B cell (primary cell): ENCODE measurements at regions not wholly inside any gene's neighbourhood (a gene's known extent, or its start where the extent isn't known, plus 50 kb on each side); places are given as distances from the start of the nearest gene placed in this dataset.

Source experiments
- ATAC-seq: fragments of 200-7000 bp; cut with Tn5 transposase; one replicate; pipeline ENCODE4 v1.10.0; 2021; ENCODE audit warnings: low read depth, mild to moderate bottlenecking, moderate number of reproducible peaks, moderate library complexity
- CTCF ChIA-PET: fragments of 350-600 bp; sonication (Branson Sonifier 250); formaldehyde crosslinking; loops from one replicate; lab custom pipeline; 2021; ENCODE audit warnings: antibody characterized with exemption, inconsistent platforms; lab: Charles Lee
- POLR2A ChIA-PET: fragments of 350-600 bp; sonication (Branson Sonifier 250); formaldehyde crosslinking; loops from one replicate; lab custom pipeline; 2021; ENCODE audit warnings: antibody characterized with exemption; lab: Charles Lee
- DNase-seq: peaks from one replicate; pipeline ENCODE4 v3.0.0; 2013
- H2AFZ ChIP-seq: 2 replicates; pipeline ENCODE4 v1.6.1; 2012; ENCODE audit warnings: mild to moderate bottlenecking, low read depth, low read length; ENCODE audit not compliant: insufficient read depth, poor library complexity, severe bottlenecking
- H3K27ac ChIP-seq, 2 donors: 1 replicate in 1 of 2; 2 replicates in 1 of 2; pipeline ENCODE4 v1.5.1; 2012 to 2013; ENCODE audit warnings: low read length in 2 of 2, mild to moderate bottlenecking in 2 of 2, moderate library complexity in 1 of 2
- H3K27me3 ChIP-seq, 4 experiments: fragments of 200-600 bp in 1 of 4; sonication (generic) in 1 of 4; replicated peaks in 1 of 4; 1 replicate in 2 of 4; 2 replicates in 2 of 4; pipeline versions ENCODE4 v1.6.1 to v1.7.0; 2013 to 2016; ENCODE audit warnings: low read length in 3 of 4, mild to moderate bottlenecking in 2 of 4, mixed read lengths in 1 of 4, moderate library complexity in 1 of 4; ENCODE audit not compliant: insufficient read depth in 4 of 4, control insufficient read depth in 3 of 4; ENCODE audit errors: control extremely low read depth in 1 of 4
- H3K36me3 ChIP-seq, 2 experiments: replicated peaks in 1 of 2; 1 replicate in 1 of 2; 2 replicates in 1 of 2; pipeline versions ENCODE4 v1.6.1 to v1.7.1; 2013; ENCODE audit warnings: low read length in 1 of 2; ENCODE audit not compliant: insufficient read depth in 2 of 2, control insufficient read depth in 1 of 2; ENCODE audit errors: control extremely low read depth in 1 of 2, extremely low read depth in 1 of 2
- H3K4me1 ChIP-seq, 2 donors: fragments of 200-600 bp in 1 of 2; sonication (generic) in 1 of 2; 1 replicate in 1 of 2; 2 replicates in 1 of 2; pipeline versions ENCODE4 v1.5.1 to v1.6.1; 2013 to 2017; ENCODE audit warnings: low read length in 2 of 2; ENCODE audit not compliant: control insufficient read depth in 2 of 2, insufficient read depth in 2 of 2
- H3K4me2 ChIP-seq: replicated peaks from 2 replicates; pipeline ENCODE3; 2012; ENCODE audit warnings: mild to moderate bottlenecking, low read depth, low read length; ENCODE audit not compliant: poor library complexity, severe bottlenecking
- H3K4me3 ChIP-seq, 5 experiments: fragments of 200-600 bp in 1 of 5; sonication (generic) in 1 of 5; 1 replicate in 3 of 5; 2 replicates in 2 of 5; pipeline versions ENCODE4 v1.5.1 to v1.7.0; 2011 to 2016; ENCODE audit warnings: low read length in 4 of 5, mild to moderate bottlenecking in 4 of 5, low read depth in 2 of 5, control low read depth in 1 of 5, moderate library complexity in 1 of 5; ENCODE audit not compliant: insufficient read depth in 1 of 5; ENCODE audit errors: control extremely low read depth in 1 of 5, extremely low read depth in 1 of 5
- H3K79me2 ChIP-seq: fragments of 200-600 bp; sonication (generic); one replicate; pipeline ENCODE4 v1.6.0; 2016; ENCODE audit warnings: low read length; ENCODE audit not compliant: control insufficient read depth, insufficient read depth
- H3K9ac ChIP-seq: fragments of 200-600 bp; sonication (generic); 2 replicates; pipeline ENCODE4 v1.6.1; 2017; ENCODE audit warnings: mild to moderate bottlenecking, low read length, moderate library complexity
- H3K9me3 ChIP-seq, 3 donors: one replicate each; pipeline versions ENCODE4 v1.6.1 to v1.7.1; 2013; ENCODE audit warnings: low read length in 2 of 3; ENCODE audit not compliant: control insufficient read depth in 2 of 3, insufficient read depth in 1 of 3; ENCODE audit errors: control extremely low read depth in 1 of 3
- H4K20me1 ChIP-seq: 2 replicates; pipeline ENCODE4 v1.6.0; 2012; ENCODE audit warnings: mild to moderate bottlenecking, low read length; ENCODE audit not compliant: insufficient read depth, control insufficient read depth, poor library complexity, severe bottlenecking
- H3K27ac Mint-ChIP-seq: one replicate; pipeline ENCODE4 v1.8.0; 2021; ENCODE audit warnings: mixed read lengths
- H3K27me3 Mint-ChIP-seq: one replicate; pipeline ENCODE4 v1.8.0; 2021; ENCODE audit warnings: mixed read lengths
- H3K4me1 Mint-ChIP-seq: one replicate; pipeline ENCODE4 v1.8.0; 2021; ENCODE audit warnings: mixed read lengths
- H3K4me3 Mint-ChIP-seq: one replicate; pipeline ENCODE4 v1.8.0; 2021; ENCODE audit warnings: mixed read lengths
- H3K9me3 Mint-ChIP-seq: one replicate; pipeline ENCODE4 v1.8.0; 2022; ENCODE audit warnings: mixed read lengths; ENCODE audit not compliant: insufficient read depth
- CTCF ChIP-seq: fragments of 200-600 bp; IDR thresholded peaks from one replicate; pipeline ENCODE4 v1.8.0; 2022; ENCODE audit warnings: antibody characterized with exemption, mild to moderate bottlenecking
- EZH2 ChIP-seq: IDR thresholded peaks from 2 replicates; pipeline ENCODE4 v1.6.1; 2012; ENCODE audit warnings: borderline replicate concordance, low read depth, mild to moderate bottlenecking, moderate library complexity, low read length; ENCODE audit not compliant: insufficient read depth, poor library complexity, severe bottlenecking
- WGBS: methylation state at CpG from one replicate; pipeline ENCODE4 v1.1.5; 2013; ENCODE audit warnings: missing lambda C conversion rate; ENCODE audit not compliant: insufficient coverage; 5-methylcytosine and 5-hydroxymethylcytosine counted together
- intact Hi-C: fragments of 100-400 bp; cut with micrococcal nuclease; formaldehyde crosslinking; loops from one replicate; pipeline ENCODE4 v1.10.0; 2022

- Histone ChIP-seq H3K36me3 (no peaks in the 10 kb centered on the region), H3K4me2 (no peak overlapping the region), H3K9ac (no peak overlapping the region), H3K4me3 (no peak overlapping the region), H3K4me1 (no peaks in the 10 kb centered on the region), H3K79me2 (no peaks in the 10 kb centered on the region), H3K27me3 (no peaks in the 10 kb centered on the region), H4K20me1 (no peaks in the 10 kb centered on the region), H3K27ac (no peak overlapping the region), H3K9me3 (peaks cover 0 to 8% (median 1%) of the 10 kb centered on the region in 3 donors), H2AFZ (no peak overlapping the region)
- ATAC-seq: no peak
- Mint-ChIP-seq H3K4me1 (peaks cover 1% of the 10 kb centered on the region), H3K27me3 (no peaks in the 10 kb centered on the region), H3K9me3 (peaks cover 2% of the 10 kb centered on the region), H3K4me3 (no peak overlapping the region), H3K27ac (no peak overlapping the region)
- ChIA-PET POLR2A (no interaction called here), CTCF (no interaction called here)
- WGBS: 83% methylated on average over 1 of the region's 1 CpG
- intact Hi-C loops: no loop called here
- TF ChIP-seq EZH2 (no peak), CTCF (no peak)
- DNase-seq: no peak
Observed at GRCh38 chr2:183993052-183993451, 605.3 kb upstream of the ZNF804A start.

- H3K79me2 ChIP-seq: no peaks in the 10 kb centered on the region
- no peak overlapping the region for H2AFZ ChIP-seq
- H3K9me3 ChIP-seq: peaks cover 0 to 8% (median 1%) of the 10 kb centered on the region in 3 donors
- POLR2A ChIA-PET: no interaction called here
- H3K36me3 ChIP-seq: no peaks in the 10 kb centered on the region
- CTCF ChIA-PET: no interaction called here
- intact Hi-C loops: no loop called here
- Mint-ChIP-seq H3K4me3 (no peak overlapping the region), H3K27ac (no peak overlapping the region), H3K9me3 (peaks cover 2% of the 10 kb centered on the region), H3K27me3 (no peaks in the 10 kb centered on the region), H3K4me1 (peaks cover 4% of the 10 kb centered on the region)
- no peaks in the 10 kb centered on the region for H3K27me3 ChIP-seq
- TF ChIP-seq CTCF: no peak
- TF ChIP-seq EZH2: no peak
- DNase-seq (no peak), ATAC-seq (no peak)
- no peak overlapping the region for H3K9ac ChIP-seq
- no peak overlapping the region for H3K27ac ChIP-seq
- no peaks in the 10 kb centered on the region for H4K20me1 ChIP-seq
- H3K4me1 ChIP-seq: no peaks in the 10 kb centered on the region
- 82% methylated on average over 2 of the region's 2 CpGs for WGBS
- H3K4me3 ChIP-seq: no peak overlapping the region
- H3K4me2 ChIP-seq: no peak overlapping the region
Observed at GRCh38 chr2:183995632-183996031, 602.7 kb upstream of the ZNF804A start.
